SHP77 (cell line): ENCODE measurements at regions not wholly inside any gene's neighbourhood (a gene's known extent, or its start where the extent isn't known, plus 50 kb on each side); places are given as distances from the start of the nearest gene placed in this dataset.

Source experiments
- DNase-seq, 2 experiments: peaks; one replicate each; lab custom pipeline; 2025; lab: John Stamatoyannopoulos, UW

GRCh38 chr3:31142139-31142538 is 247.7 kb upstream of the GADL1 start:
- DNase-seq: no peak

DNA sequence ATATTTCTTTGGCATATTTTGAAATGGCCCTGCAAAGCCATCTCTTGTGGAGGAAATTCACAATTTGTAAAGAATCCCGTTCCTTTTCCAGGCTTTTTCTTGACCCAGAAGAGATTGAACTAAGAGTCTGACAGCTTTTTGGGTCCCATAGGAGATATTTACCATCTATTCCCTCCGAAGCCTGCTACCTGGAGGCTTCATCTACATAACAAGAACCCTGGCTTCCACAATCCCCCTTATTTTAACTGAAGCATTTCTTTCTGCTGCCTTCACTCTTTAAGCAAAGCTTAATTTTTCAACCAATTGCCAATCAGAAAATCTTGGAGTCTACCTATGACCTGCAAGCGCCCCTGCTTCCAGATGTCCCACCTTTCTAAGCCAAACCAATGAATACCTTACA is 248.1 kb upstream of the GADL1 start:
- DNase-seq: no peak

DNA sequence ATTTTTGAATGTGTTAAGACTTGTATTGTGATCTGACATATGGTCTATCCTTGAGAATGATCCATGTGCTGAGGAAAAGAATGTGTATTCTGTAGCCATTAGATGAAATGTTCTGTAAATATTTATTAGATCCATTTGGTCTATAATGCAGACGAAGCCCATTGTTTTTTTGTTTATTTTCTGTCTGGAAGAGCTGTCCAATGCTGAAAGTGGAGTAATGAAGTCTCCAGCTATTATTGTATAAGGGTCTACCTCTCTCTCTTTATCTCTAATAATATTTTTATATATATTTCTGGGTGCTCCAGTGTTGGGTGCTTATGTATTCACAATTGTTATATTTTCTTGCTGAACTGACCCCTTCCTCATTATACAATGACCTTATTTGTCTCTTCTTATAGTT is 250.6 kb upstream of the GADL1 start:
- no peak for DNase-seq

DNA sequence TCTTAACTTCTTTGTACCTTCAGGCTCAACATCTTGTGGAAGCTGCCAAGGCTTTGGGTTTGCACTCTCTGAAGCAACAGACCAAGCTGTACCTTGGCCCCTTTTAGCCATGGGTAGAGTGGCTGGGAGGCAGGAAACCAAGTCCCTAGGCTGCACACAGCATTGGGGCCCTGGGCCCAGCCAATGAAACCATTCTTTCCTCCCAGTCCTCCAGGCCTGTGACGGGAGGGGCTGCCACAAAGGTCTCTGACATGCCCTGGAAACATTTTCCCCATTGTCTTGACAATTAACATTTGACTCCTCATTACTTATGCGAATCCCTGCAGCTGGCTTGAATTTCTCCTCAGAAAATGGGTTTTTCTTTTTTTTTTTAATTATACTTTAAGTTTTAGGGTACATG is 253.1 kb upstream of the GADL1 start:
- DNase-seq: no peak

GRCh38 chr3:31157047-31157694 is 262.7 kb upstream of the GADL1 start:
- DNase-seq: no peak

DNA sequence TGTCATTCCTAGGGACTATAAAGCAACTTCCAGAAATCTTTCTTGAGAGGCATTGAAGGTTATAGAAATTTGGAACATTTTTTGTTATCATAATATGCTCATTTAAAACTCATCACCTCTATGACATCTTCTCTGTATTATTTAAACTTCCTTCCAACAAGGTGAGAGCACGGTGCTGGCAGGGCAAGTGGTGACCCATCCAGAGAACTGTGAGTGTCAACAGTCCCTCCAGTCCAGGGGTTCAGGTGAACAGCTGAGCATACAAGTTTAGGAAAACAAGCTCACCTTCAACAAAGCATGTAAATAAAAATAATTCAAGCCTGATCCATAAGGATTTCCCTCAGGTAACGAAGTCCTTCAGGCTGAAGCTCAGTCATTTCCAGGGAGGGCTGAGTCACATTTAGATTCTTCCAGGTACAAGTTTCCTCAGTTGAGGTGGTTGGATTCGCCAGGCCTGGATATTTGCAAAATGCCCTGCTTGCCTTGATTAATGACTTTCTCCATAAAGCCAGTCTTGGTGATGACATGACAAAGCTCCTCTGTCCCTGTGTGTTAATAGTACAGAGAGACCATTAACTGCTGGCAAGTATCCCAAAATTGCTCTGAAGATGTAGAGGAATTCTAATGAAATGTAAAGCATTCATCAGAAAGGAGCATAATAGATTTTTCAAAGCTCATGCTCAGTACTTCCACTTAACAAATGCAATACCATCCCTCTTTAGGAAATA is 263.6 kb upstream of the GADL1 start:
- DNase-seq: peak; percentile 8 to 17

DNA sequence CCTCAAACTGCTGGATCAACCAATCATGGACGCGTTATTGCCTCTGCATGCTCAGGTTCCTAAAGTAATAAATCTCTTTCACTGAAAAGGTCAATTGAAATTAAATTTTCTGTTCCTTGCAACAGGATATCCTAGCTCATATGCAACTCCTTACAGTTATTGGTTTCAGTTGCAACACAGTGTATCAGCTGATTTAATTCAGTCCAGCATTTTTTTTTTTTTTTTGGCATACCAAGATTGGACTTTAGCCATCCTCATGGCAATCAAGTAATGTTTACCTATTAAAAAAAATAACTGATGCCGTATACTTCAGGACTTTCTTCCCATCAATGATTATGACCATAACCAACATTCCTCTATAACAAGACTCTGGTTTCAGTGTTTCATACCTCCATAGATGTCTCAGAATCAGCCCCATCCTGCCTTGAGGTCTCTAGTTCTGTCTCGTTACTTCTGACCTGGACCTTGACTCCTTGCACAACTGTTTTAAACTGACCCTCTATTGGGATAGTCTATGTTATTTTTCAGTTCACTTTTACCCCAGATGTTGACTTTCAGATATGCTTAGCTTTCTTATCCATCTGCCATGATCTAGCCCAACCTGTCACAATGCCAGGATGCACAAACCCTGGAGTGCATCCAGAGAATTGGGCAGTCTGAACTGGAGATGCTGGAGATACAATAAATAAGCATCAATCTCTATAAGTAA is 265.0 kb upstream of the GADL1 start:
- no peak for DNase-seq

DNA sequence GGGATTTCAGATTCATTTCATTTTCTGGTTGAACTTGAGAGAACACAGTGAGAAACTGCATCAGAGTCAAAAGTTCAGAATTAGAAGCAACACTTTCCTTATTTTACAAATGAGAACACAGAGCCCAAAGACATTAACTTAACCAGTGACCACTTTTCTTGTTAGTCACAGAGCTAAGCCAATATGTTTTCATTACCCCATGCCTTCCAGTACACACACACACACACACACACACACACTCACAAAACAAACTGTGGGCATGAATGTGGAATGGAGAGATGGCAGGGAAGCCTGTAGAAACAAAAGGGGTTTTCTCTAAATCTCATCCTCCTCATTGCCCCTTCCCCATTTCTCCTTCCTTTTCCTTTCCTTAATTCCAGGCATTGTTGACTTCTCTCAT is 267.4 kb upstream of the GADL1 start:
- no peak for DNase-seq

GRCh38 chr3:31164381-31164780 is 269.9 kb upstream of the GADL1 start:
- DNase-seq: no peak

DNA sequence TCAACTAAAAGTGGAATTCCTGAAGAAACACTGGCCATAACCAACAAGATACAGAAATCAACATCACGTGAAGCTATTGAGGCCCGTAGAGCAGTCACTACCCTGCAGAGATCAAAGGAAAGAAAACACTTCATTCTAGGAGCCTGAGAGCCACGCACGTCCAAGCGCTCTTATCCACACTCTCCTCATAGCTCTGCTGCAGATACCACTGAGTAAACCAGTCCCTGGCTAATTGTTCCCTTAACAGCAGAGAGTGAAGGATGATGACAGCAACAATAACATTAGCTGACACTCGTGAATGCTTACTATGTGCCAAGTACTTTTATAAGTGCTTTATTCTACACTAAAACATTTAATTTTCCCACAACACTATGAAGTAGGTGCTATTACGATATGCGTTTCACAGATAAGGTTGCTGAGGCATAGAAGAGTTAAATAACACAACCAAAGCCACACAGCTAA is 271.0 kb upstream of the GADL1 start:
- DNase-seq: peak in 1 of 2 experiments; percentile 27

DNA sequence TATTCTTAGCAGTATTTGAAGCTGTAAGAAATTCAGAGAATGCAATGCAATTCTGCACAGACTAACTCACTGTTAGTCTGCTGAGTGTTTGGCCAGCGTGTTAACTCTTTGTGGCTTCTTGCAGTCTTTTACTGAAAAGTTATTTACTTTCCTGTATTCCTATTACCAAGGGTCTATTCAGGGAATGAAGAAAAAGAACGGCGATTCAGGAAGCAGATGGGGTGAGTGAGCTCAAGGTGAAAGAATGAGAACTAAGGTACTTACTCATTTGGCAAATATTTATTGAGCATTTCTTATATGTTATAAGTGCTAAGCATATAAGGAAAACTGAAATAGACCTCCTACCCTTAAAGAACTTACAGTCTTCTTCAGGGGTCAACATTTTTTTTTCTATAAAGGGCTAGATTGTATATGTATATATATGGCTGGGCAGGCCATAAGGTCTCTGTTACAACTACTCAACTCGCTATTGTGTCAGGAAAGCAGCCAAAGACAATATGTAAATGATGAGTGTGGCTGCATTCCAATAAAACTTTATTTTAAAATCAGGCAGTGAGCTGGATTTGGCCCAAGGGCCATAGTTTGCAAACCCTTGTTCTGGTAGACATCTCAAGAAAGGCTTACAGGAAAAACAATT is 271.9 kb upstream of the GADL1 start:
- no peak for DNase-seq

GRCh38 chr3:31167666-31168065 is 273.2 kb upstream of the GADL1 start:
- no peak for DNase-seq

- no peak for DNase-seq
These were observed 276.6 kb upstream of the GADL1 start for GRCh38 chr3:31170932-31171670.

DNA sequence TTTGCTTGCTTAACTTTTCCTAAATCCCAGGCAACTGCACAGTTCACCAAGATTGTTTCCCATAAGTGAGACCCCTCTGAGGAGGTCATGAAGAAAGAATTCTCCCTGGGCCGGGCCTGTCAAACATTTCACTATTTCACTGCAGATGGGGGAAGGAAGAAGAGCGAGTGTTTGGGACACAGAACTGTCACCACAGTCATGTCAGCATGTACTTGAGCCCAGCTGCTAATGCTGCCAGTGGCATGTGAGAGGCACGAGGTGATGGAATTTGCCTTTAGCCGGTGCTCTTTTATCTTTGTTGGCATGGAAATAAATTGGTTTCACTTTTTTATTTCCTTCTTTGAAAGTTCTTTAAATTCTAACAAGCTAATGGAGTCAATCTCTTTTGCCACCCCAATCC is 277.9 kb upstream of the GADL1 start:
- DNase-seq: no peak

GRCh38 chr3:31173118-31173718 is 278.8 kb upstream of the GADL1 start:
- no peak for DNase-seq

- DNase-seq: no peak
These were observed 279.6 kb upstream of the GADL1 start for GRCh38 chr3:31174079-31174478.

- no peak for DNase-seq
These were observed 281.6 kb upstream of the GADL1 start for GRCh38 chr3:31176045-31176444.

DNA sequence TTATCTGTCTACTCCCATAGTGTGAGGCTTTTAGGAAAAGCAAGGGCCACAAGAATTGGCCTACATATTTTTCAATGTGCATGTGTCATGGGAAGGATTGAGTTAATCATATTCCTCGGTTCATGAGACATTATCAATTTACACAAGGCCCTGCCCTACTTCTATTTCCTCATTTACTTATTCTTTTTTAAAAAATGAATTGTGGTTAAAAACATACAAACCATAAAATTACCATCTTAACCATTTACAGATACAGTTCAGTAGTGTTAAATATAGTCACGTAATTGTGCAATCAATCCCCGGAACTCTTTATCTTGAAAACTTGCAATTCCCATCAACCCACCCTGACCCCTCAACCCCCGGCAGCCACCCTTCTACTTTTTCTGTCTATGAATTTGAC is 284.0 kb upstream of the GADL1 start:
- DNase-seq: no peak

- DNase-seq: no peak
These were observed 285.3 kb upstream of the GADL1 start for GRCh38 chr3:31179768-31180167.

GRCh38 chr3:31180274-31180673 is 285.8 kb upstream of the GADL1 start:
- no peak for DNase-seq

GRCh38 chr3:31181661-31182060 is 287.2 kb upstream of the GADL1 start:
- no peak for DNase-seq

GRCh38 chr3:31182661-31183060 is 288.2 kb upstream of the GADL1 start:
- DNase-seq: no peak
